HCT116 (cell line): ENCODE measurements at regions not wholly inside any gene's neighbourhood (a gene's known extent, or its start where the extent isn't known, plus 50 kb on each side); places are given as distances from the start of the nearest gene placed in this dataset.

Source experiments
- CBX3 ChIP-seq: IDR thresholded peaks from 2 replicates; pipeline ENCODE4 v1.6.1; 2012; ENCODE audit warnings: low read depth
- CTCF ChIP-seq, 3 experiments: fragments of 200-600 bp in 1 of 3; sonication (generic) in 1 of 3; IDR thresholded peaks in 2 of 3; conservative IDR thresholded peaks in 1 of 3; 2 replicates each; pipeline ENCODE4 v1.5.1; 2012 to 2017; ENCODE audit warnings: low read depth in 2 of 3, low read length in 2 of 3, antibody characterized with exemption in 1 of 3, borderline replicate concordance in 1 of 3, control low read depth in 1 of 3, mild to moderate bottlenecking in 1 of 3, mixed read lengths in 1 of 3, mixed run types in 1 of 3, moderate library complexity in 1 of 3; ENCODE audit not compliant: insufficient read depth in 1 of 3
- EGR1 ChIP-seq: IDR thresholded peaks from 2 replicates; pipeline ENCODE4 v1.6.1; 2012; ENCODE audit warnings: low read depth
- EZH2 ChIP-seq: fragments of 200-600 bp; sonication (generic); IDR thresholded peaks from 2 replicates; pipeline ENCODE4 v1.6.1; 2017; ENCODE audit warnings: antibody characterized with exemption, mixed run types
- MAX ChIP-seq: IDR thresholded peaks from 2 replicates; pipeline ENCODE4 v1.6.1; 2012
- POLR2AphosphoS5 ChIP-seq: IDR thresholded peaks from 2 replicates; pipeline ENCODE4 v1.6.1; 2011; ENCODE audit warnings: mild to moderate bottlenecking, low read depth, low read length, moderate library complexity
- RAD21 ChIP-seq: IDR thresholded peaks from 2 replicates; pipeline ENCODE4 v1.6.1; 2012; ENCODE audit warnings: low read depth, mild to moderate bottlenecking
- SP1 ChIP-seq: IDR thresholded peaks from 2 replicates; pipeline ENCODE4 v1.6.1; 2012; ENCODE audit warnings: low read depth
- TCF7L2 ChIP-seq: IDR thresholded peaks from 2 replicates; pipeline ENCODE4 v1.7.0; 2011; ENCODE audit warnings: borderline replicate concordance, inconsistent platforms; ENCODE audit not compliant: insufficient read depth, insufficient read length; ENCODE audit errors: extremely low read depth
- YY1 ChIP-seq: IDR thresholded peaks from 2 replicates; pipeline ENCODE4 v1.6.1; 2011; ENCODE audit warnings: low read length, low read depth, moderate library complexity, mild to moderate bottlenecking; ENCODE audit not compliant: insufficient replicate concordance; ENCODE audit errors: extremely low read depth
- TF ChIP-seq, protein P1 (sequence below): IDR thresholded peaks from 2 replicates; pipeline ENCODE4 v1.6.1; 2012; ENCODE audit warnings: low read depth

GRCh38 chr1:118325550-118326225 lies 140.7 kb upstream of the SPAG17 start:
- TF ChIP-seq POLR2AphosphoS5 (no peak), CBX3 (no peak), CTCF (IDR thresholded peaks at IDR 0.05 in 2 of 3, conservative IDR thresholded peaks at IDR 0.05 in 1 of 3; ENCODE audit: borderline replicate concordance in 1 of 3, insufficient read depth in 1 of 3, low read depth in 2 of 3, low read length in 2 of 3) (no peak), EGR1 (no peak), RAD21 (no peak), TCF7L2 (no peak), MAX (no peak), EZH2 (no peak), SP1 (no peak), YY1 (no peak)
- TF ChIP-seq, protein P1, sequence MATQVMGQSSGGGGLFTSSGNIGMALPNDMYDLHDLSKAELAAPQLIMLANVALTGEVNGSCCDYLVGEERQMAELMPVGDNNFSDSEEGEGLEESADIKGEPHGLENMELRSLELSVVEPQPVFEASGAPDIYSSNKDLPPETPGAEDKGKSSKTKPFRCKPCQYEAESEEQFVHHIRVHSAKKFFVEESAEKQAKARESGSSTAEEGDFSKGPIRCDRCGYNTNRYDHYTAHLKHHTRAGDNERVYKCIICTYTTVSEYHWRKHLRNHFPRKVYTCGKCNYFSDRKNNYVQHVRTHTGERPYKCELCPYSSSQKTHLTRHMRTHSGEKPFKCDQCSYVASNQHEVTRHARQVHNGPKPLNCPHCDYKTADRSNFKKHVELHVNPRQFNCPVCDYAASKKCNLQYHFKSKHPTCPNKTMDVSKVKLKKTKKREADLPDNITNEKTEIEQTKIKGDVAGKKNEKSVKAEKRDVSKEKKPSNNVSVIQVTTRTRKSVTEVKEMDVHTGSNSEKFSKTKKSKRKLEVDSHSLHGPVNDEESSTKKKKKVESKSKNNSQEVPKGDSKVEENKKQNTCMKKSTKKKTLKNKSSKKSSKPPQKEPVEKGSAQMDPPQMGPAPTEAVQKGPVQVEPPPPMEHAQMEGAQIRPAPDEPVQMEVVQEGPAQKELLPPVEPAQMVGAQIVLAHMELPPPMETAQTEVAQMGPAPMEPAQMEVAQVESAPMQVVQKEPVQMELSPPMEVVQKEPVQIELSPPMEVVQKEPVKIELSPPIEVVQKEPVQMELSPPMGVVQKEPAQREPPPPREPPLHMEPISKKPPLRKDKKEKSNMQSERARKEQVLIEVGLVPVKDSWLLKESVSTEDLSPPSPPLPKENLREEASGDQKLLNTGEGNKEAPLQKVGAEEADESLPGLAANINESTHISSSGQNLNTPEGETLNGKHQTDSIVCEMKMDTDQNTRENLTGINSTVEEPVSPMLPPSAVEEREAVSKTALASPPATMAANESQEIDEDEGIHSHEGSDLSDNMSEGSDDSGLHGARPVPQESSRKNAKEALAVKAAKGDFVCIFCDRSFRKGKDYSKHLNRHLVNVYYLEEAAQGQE, result no peak
